Activated CD4-positive, alpha-beta T cell treated with anti-CD3 and anti-CD28 coated beads, Interleukin-2, amount 50 U/mL, for 48 hours (primary cell): ENCODE measurements at regions not wholly inside any gene's neighbourhood (a gene's known extent, or its start where the extent isn't known, plus 50 kb on each side); places are given as distances from the start of the nearest gene placed in this dataset.
A peak's percentile ranks its signal among the peaks of the same experiment; 100 is the strongest.

Source experiments
- DNase-seq, 2 experiments: peaks; one replicate each; pipeline ENCODE4 v3.0.0-alpha.2; 2020

- DNase-seq = no peak
Measured at GRCh38 chr2:94939349-94939748, 68.1 kb downstream of the TEKT4 start.

- DNase-seq = no peak
Measured at GRCh38 chr2:94947097-94948016, 76.1 kb downstream of the TEKT4 start.

- DNase-seq = no peak
Measured at GRCh38 chr2:94955702-94956101, 69.8 kb upstream of the MAL start.

GRCh38 chr2:94956797-94957391 lies 68.6 kb upstream of the MAL start:
- peak; percentile 44 to 50 for DNase-seq

DNA sequence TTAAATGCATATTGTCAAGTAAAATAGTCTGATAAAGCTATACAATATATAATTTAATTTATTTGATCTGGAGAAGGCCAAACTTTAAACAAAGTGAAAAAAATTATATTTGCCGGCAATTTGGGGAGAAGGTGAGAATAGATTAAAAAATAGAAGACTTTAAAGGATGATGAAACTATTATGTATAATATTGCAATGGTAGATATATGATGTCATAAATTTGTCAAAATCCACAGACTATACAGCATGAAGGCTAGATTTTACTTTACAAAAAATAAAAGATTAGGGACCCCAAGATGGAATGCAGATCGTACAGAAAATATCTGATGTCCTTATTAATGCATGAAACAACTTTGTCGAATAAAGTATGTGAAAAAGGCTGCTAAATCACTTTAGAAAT lies 67.3 kb upstream of the MAL start:
- no peak for DNase-seq

DNA sequence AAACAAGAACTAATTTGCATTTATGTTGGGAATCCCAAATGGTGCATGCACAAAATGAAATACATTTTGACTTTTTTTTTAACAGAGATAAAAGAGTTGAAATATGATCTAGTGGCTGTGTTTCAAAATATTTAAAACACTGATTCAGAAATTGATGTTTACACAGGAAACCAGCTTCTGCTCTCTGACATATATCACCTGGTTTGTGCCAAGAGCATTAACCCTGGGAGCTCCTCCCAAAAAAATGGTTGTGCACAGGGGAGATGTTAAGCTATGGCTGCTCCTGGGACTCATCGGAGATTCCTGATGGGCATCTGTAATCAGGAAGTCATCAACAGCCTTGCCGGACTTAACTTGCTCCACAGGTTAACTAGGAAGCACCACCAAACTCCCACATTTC lies 65.2 kb upstream of the MAL start:
- no peak for DNase-seq

- DNase-seq = no peak
Measured at GRCh38 chr2:94960751-94961150, 64.8 kb upstream of the MAL start.

DNA sequence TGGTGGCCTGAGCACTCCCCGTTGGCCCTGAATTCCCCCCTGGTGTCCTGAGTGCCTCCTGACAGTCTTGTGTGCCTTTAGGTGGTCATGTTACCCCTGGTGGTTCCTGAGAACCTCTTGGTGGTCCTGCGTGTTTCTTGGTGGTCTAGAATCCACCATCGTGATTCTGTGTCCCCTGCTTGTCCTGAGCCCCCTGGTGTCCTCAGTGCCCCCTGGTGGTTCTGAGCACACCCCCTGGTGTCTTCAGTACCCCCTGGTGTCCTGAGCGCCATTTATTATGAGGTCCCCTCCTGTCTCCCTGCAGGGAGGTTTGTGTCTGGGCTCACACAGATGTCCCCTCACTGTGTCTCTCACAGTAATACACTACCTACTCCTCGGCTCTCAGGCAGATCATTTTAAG lies 61.3 kb upstream of the MAL start:
- DNase-seq = no peak

- no peak for DNase-seq
Measured at GRCh38 chr2:94966689-94967088, 58.8 kb upstream of the MAL start.

GRCh38 chr2:94970353-94970752 lies 55.2 kb upstream of the MAL start:
- DNase-seq = no peak
